Nephron progenitor cell (in vitro differentiated cells): ENCODE measurements at regions not wholly inside any gene's neighbourhood (a gene's known extent, or its start where the extent isn't known, plus 50 kb on each side); places are given as distances from the start of the nearest gene placed in this dataset.

ENCODE experiments used
- DNase-seq: peaks from one replicate; pipeline ENCODE4 v3.0.0; 2021
- H3K27ac Mint-ChIP-seq: 2 replicates; pipeline ENCODE4 v1.8.0; 2021; ENCODE audit warnings: mild to moderate bottlenecking, moderate library complexity, mixed read lengths
- H3K27me3 Mint-ChIP-seq: 2 replicates; pipeline ENCODE4 v1.8.0; 2021; ENCODE audit warnings: mild to moderate bottlenecking, low read depth, mixed read lengths; ENCODE audit not compliant: poor library complexity
- H3K36me3 Mint-ChIP-seq: 2 replicates; pipeline ENCODE4 v1.8.0; 2021; ENCODE audit warnings: low read depth, mixed read lengths
- H3K4me1 Mint-ChIP-seq: 2 replicates; pipeline ENCODE4 v1.8.0; 2021; ENCODE audit warnings: mixed read lengths
- H3K4me3 Mint-ChIP-seq: 2 replicates; pipeline ENCODE4 v1.8.0; 2021; ENCODE audit warnings: mild to moderate bottlenecking, moderate library complexity, mixed read lengths
- H3K9me3 Mint-ChIP-seq: 2 replicates; pipeline ENCODE4 v1.8.0; 2021; ENCODE audit warnings: mild to moderate bottlenecking, moderate library complexity, mixed read lengths
- TF ChIP-seq, protein P1 (sequence below): fragments of 200-600 bp; sonication (generic); IDR thresholded peaks from 2 replicates; pipeline ENCODE4 v1.5.0; 2021; ENCODE audit warnings: antibody characterized with exemption

DNA sequence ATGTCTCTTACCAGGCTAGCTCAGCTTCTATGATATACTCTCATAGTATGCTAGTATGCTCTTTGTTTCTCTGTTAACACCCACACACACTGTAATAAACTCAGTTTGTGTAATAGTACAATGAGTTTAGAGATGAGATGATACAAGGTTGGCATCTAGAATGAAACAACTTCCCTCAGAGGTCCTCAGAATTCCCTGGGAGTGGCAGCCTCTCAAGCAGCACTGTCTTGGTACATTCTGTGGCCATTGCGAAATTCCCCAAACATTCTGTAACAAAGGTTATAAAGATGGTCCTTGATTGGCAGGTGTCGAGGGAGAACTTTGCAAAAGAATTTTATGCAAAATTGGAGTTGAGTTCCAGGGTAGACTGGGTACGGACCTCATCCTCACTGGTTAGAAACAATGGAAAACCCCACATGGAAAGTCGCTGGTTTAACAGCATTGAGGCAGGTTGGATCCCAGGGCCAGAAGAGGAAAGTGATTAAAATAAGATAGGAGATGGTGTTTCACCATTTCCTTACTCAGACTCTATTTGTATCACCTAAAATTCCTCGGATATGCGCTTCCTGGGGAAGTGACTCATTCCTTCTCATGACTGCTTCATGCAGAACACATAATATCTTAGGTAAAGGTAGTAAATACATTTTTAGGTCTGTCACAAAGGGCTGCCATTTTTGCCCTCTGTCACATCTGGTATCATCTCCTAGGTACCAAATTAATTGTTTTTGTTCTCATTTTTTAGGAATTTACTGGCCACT lies 657.8 kb downstream of the SORCS1 start:
- DNase-seq, result no peak

DNA sequence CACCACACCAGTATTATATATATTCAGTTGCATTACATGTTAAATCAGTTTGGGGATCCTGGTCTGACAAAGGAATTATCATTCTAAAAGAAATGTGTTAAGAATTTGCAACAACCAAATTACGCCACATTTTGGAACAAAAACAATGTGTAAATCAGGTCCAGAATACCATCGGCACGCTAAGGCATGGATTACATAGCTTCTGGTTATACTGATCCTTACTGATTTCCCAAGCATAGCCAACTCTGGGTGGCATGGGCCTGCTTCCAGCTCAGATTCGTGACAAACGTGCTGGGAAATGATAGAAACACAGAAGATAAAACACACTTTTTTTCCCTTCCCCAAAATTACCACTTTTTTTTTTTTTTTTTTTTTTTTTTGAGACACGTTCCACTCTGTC lies 660.0 kb downstream of the SORCS1 start:
- no peak overlapping the region for H3K27ac Mint-ChIP-seq
- no peaks in the 10 kb centered on the region for H3K27me3 Mint-ChIP-seq
- no peak for DNase-seq
- peaks cover 7% of the 10 kb centered on the region for H3K36me3 Mint-ChIP-seq
- no peak overlapping the region for H3K4me3 Mint-ChIP-seq
- H3K4me1 Mint-ChIP-seq, result peaks cover 8% of the 10 kb centered on the region
- H3K9me3 Mint-ChIP-seq, result peaks cover 16% of the 10 kb centered on the region
- TF ChIP-seq, protein P1, sequence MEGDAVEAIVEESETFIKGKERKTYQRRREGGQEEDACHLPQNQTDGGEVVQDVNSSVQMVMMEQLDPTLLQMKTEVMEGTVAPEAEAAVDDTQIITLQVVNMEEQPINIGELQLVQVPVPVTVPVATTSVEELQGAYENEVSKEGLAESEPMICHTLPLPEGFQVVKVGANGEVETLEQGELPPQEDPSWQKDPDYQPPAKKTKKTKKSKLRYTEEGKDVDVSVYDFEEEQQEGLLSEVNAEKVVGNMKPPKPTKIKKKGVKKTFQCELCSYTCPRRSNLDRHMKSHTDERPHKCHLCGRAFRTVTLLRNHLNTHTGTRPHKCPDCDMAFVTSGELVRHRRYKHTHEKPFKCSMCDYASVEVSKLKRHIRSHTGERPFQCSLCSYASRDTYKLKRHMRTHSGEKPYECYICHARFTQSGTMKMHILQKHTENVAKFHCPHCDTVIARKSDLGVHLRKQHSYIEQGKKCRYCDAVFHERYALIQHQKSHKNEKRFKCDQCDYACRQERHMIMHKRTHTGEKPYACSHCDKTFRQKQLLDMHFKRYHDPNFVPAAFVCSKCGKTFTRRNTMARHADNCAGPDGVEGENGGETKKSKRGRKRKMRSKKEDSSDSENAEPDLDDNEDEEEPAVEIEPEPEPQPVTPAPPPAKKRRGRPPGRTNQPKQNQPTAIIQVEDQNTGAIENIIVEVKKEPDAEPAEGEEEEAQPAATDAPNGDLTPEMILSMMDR, result no peak

More for the DNA sequence above, 657.8 kb downstream of the SORCS1 start:
- Mint-ChIP-seq H3K9me3 (peaks cover 2% of the 10 kb centered on the region), H3K4me3 (no peak overlapping the region), H3K36me3 (no peaks in the 10 kb centered on the region), H3K4me1 (no peaks in the 10 kb centered on the region), H3K27ac (no peak overlapping the region), H3K27me3 (no peaks in the 10 kb centered on the region)
- TF ChIP-seq, protein P1, result no peak

DNA sequence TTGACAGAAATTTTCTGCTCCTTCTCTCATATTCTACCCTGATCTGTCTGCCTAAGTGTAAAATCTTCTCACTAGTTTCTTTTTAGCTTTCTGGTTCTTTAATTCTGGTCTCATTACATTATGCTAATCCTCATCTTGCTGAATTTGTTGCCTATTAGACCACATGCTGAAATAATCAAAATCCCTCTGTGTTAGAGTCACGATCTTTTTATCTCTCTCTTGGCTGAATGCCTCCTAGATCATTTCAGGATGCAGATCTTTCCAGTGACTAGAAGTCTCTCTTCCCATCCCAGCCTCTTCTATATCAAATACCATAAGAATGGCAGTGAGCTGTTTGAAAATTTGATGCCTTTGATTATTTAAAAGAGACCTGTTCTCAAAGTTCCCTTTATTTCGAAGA lies 661.9 kb downstream of the SORCS1 start:
- Mint-ChIP-seq H3K4me3 (no peak overlapping the region), H3K36me3 (peaks cover 7% of the 10 kb centered on the region), H3K9me3 (peaks cover 16% of the 10 kb centered on the region), H3K27me3 (no peaks in the 10 kb centered on the region), H3K4me1 (peaks cover 8% of the 10 kb centered on the region), H3K27ac (no peak overlapping the region)
- no peak for DNase-seq
- TF ChIP-seq, protein P1, result no peak

DNA sequence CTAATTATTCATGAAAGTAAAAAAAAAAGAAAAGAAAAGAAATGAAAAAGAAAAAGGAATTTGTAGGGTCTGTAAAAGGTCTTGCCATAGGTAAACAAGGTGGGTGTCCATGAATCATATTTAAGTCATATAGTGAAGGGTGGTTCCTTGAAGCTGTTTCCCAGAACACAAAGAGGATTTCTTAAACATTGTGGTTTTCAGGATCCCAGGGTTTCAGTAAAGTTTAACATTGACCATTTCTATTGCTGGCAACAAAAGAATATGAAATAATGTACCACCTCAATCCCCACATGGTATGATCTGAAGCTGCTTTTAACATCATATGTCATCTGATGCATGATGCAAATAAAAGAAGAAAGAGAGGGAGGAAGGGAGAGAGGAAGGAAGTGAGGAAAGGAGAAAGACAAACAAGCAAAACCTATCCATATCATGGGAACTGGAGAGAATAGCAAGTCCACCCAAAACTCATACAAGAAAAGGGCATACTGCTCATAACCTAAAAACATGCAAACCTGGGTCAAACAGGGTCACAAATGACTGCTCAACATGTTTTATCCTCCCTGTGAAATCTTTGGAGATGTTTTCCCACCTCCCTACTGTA lies 663.5 kb downstream of the SORCS1 start:
- peaks cover 7% of the 10 kb centered on the region for H3K36me3 Mint-ChIP-seq

DNA sequence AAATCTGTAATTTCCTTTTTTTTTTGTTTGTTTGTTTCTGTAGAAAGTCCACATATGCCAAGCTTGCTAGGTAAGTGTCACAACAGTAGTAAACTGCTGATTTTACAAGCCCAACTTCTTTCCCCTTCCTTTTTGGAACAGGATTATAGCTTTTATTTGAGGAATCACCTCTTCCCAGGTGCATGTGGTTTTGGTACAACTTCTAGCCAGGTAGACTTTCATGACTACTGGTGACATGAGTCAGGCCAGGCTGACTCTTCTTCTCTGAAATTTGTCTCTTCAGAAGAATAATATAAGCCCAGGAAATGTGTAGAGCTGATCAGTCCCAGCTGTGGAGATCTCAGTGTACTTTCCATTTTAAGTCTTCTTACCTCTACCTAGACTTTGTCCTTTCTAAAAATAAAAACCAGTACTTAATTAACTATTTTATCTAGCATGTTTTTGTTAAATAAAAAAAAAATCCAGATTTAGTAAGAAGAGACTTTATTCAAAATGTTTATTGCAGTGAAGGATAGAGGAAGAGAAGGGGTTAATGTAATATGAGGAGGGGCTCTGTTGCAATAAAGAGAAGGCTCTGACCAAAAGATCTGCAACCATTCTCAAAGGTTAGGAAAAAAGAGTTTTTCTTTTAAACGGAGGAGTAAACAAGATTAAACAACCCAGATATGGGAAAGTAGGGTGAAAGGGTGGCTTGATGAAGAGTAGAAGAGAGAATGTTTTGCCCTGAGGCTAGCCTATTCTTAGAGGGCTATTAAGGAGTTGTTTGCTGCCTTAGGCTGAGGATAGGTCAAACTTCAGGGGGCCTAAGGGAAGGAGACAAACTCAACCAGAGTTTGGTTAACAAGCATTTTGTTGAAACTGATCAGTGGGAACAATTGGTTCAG lies 664.2 kb downstream of the SORCS1 start:
- Mint-ChIP-seq H3K4me1 (peaks cover 8% of the 10 kb centered on the region), H3K36me3 (peaks cover 7% of the 10 kb centered on the region), H3K9me3 (peaks cover 16% of the 10 kb centered on the region), H3K27me3 (peaks cover 3% of the 10 kb centered on the region), H3K27ac (peak overlapping the region; percentile 58), H3K4me3 (no peak overlapping the region)
- TF ChIP-seq, protein P1, result no peak
- DNase-seq, result no peak

More for the DNA sequence above, 663.5 kb downstream of the SORCS1 start:
- Mint-ChIP-seq H3K27me3 (no peaks in the 10 kb centered on the region), H3K9me3 (peaks cover 16% of the 10 kb centered on the region), H3K4me3 (no peak overlapping the region), H3K27ac (peak overlapping the region; percentile 58), H3K4me1 (peaks cover 8% of the 10 kb centered on the region)
- DNase-seq, result no peak
- TF ChIP-seq, protein P1, result no peak
